Activated CD8-positive, alpha-beta memory T cell treated with anti-CD3 and anti-CD28 coated beads, Interleukin-2, amount 50 U/mL, for 1 hour (primary cell): ENCODE measurements at regions not wholly inside any gene's neighbourhood (a gene's known extent, or its start where the extent isn't known, plus 50 kb on each side); places are given as distances from the start of the nearest gene placed in this dataset.
"Not testable (repeated sequence)": the region's sequence is repeated elsewhere in the genome, so short reads cannot be mapped to it uniquely, and the experiment has no call there.

ENCODE experiments used
- DNase-seq: peaks from one replicate; pipeline ENCODE4 v3.0.0-alpha.2; 2020; ENCODE audit errors: extremely low read depth

DNA sequence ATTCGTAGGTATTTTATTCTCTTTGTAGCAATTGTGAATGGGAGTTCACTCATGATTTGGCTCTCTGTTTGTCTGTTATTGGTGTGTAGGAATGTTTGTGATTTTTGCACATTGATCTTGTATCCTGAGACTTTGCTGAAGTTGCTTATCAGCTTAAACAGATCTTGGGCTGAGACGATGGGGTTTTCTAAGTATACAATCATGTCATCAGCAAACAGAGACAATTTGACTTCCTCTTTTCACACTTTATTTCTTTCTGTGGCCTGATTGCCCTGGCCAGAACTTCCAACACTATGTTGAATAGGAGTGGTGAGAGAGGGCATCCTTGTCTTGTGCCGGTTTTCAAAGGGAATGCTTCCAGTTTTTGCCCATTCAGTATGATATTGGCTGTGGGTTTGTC, 252.3 kb upstream of the CTNNB1 start:
- not testable (repeated sequence) for DNase-seq

DNA sequence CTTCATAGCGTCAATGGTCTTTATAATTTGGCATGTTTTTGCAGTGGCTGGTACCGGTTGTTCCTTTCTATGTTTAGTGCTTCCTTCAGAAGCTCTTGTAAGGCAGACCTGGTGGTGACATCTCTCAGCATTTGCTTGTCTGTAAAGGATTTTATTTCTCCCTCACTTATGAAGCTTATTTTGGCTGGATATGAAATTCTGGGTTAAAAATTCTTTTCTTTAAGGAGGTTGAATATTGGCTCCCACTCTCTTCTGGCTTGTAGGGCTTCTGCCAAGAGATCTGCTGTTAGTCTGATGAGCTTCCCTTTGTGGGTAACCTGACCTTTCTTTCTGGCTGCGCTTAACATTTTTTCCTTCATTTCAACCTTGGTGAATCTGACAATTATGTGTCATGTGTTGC, 250.0 kb upstream of the CTNNB1 start:
- DNase-seq = not testable (repeated sequence)

DNA sequence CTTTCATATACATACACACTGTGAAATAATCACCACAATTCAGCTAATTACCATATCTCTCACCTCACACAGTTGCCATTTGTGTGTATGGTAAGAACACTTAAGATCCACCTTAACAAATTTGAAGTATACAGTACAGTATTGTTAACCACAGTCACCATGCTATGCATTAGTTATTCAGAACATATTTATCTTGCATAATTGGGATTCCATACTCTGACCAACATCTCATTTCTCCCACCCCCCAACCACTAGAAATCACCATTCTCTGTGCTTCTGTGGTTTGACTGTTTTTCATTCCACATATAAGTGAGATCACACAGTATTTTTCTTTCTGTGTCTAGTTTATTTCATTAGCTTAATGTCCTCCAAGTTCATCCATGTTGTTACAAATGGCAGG, 247.7 kb upstream of the CTNNB1 start:
- DNase-seq = no peak

DNA sequence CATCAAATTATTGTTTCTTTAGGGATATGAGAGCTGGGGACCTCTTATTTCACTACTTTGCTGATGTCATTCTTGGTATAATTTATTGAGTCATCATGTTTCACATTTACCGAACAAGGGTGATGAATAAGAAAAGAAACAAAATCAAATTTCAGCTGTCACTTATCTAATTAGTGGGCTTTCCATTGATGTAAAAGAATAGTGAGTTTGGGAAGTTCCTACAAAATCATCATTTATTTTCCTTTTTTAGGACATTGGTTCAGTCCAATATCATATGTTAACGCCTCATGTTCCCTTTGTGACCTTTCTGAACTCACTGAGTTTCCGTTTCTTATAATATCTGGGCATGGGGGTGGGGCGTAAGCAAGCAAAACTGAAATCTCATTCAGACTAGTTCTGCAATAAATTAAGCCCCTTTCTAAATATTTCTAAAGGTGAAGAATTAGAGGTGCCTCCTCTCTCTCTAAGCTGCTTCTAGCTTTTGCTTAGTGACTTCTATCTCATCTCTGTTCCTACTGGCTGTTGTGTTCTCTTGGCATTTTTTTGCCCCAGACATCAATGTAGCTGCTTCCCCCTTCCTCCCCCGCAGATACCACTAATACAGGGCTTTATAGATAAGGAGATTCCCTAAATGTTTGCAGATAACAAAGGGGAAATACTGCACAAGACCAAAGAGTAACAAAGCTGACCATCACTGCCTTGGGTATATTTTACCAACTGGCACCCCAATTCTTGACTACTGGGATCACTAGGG, 238.0 kb upstream of the CTNNB1 start:
- DNase-seq = no peak

DNA sequence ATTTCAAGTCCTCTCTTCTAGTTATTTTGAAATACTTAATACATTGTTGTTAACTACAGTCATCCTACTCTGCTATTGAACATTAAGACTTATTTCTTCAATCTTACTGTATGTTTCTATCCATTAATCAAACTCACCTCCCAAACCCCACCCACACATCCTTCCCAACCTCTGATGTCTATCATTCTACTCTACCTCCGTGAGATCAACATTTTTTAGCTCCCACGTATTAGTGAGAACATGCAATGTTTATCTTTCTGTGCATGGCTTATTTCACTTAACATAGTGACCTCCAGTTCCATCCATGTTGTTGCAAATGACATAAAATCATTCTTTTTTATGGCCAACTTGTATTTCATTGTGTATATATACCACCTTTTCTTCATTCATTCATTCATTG, 236.6 kb upstream of the CTNNB1 start:
- DNase-seq = no peak

DNA sequence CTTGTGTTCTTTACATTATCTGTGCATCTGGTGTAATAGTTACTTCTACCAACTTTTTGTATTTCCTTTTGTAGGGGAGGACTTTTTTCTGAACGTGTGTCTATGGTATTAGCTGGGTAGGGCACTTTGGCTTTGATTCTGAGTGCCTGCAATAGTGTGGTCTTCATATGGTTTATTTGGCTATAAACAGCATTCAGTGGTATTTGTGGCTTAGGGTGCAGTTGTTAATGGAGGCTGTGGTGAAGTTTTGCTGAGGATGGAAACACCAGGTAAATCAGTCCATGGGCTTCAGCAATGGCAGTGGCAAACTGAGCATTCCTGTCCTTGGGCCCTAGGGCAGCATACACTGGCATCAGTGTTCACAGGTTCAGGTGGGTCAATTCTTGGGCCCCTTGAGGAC, 230.6 kb upstream of the CTNNB1 start:
- DNase-seq = no peak

DNA sequence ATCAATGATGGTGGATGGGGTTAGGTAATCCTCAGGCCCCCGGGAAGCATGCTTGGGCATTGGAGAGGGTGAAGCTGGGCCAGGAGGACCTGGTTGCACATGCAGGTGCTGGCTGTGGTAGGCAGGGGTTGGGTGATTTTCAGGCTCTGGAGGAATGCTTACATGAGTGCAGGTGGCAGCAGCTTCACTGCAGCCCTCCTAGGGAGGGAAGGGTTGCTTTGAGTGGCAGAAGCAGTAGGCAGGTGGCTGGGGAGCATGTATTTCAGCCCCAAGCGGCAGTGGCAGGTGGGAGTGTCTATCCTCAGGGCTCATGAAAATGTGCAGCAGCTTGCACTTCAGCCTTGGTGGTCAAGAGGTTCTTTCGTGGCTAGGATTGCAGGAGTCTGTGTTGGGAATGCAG, 230.0 kb upstream of the CTNNB1 start:
- DNase-seq = no peak

DNA sequence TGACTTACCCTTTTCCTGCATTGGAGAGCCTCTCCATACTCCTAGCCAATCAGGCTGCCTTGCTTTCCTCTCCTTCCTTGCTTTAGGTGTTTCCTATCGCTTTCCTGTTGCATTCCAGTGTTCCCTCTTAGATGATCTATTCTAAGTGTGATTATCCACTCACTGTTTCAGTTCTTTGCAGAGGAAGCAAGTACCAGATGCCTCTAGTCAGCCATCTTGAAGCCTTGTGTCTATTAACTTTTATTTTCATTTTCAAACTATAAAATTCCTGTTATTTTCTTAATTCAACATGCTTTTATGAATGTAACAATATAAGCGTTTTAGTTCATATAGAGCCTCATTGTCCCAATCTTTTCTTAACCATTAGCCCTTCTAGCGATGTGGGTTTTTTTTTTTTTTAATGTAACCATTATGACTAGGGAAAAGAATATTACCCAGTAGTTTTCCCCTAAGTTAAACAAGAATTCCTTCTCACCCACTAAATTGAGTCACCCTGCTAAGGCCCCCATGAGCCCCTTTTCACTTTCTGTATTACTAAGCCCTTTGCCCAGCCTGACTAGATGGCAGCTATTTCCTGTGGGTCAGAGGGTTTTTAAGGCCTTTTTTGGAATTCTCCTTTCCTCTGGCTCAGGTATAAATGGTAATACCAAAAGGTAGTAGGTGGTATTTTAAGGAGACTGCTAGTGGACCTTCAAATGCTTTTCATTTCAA, 229.4 kb upstream of the CTNNB1 start:
- DNase-seq = no peak

DNA sequence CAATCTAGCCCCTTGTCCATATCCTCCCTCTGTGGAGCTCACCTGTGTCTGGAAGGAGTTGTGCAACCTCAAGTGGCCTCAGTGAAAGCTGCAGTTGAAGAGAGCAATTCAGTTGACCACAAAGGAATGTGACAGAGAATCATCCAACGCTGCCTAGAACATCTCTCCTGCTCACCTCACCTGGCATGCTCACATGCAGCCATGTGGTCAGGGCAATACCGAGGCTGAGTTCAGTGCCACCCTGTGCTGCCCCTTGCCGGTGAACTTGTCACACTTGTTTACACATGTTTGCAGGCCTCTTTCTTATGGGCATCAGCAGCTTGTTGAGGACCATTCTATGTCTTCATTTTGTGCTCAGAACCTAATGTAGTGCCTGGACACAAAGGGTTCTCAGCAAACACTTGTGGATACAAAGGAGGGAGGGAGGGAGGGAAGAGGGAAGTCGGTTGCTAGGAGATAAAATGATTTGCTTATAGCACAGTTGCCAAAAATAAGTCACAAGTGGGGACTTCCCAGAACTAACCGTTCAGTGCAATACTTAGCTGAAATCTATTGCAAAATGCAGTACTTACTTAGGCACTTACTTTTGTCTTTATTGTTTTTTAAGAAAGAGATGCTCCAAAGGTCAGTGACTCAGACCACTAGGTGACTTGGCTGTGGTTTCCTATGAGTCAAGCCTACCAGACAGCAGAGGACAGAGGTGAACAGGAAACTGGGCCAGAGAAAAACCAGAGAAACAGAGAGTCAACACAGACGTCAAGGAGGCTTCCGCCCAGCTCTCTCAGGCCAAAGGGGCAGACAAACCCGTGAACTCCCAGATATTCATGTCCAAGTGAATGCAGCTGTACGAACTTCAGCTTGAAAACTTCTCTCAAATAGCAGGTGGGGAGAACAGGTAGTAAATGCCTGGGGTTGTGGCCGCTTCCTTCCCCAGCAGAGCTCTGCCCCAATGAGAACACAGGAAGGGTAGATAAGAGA, 227.8 kb upstream of the CTNNB1 start:
- no peak for DNase-seq

DNA sequence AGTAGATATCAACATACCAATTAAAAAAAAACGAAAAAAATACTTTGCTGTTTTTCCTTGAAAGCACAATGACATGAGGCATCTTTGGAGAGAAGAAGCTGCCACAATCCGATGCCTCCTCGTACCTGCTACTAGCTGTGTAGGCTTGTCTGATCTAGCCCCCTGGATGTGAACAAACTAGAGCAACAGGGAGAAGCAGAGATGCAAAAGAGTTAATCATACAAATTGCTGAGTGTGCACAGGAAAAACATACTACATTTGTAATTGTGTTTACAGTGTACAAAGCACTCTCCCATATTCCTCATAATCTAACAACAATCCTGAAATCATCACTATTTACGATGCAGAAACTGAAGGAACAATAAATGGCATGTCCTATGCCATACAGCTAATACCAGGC, 227.0 kb upstream of the CTNNB1 start:
- DNase-seq = no peak

DNA sequence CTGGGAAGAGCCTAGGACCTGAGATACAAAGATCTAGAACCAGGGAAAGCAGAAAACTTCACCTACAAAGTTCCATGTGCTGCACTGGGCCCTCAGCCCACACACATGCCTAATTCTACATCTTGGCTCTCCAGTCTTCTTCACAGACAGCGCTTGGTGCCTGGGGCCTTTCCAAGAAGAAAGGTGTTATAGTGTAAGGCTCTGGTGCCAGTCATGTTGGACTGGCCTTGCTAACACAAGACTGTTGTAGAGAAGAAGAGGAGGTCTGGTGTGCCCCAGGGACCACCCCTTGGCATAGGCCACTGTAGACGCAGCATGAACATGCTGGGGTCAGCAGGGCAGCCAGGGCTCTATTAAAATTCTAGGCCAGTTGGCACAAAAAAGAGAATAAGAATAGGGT, 226.2 kb upstream of the CTNNB1 start:
- no peak for DNase-seq

DNA sequence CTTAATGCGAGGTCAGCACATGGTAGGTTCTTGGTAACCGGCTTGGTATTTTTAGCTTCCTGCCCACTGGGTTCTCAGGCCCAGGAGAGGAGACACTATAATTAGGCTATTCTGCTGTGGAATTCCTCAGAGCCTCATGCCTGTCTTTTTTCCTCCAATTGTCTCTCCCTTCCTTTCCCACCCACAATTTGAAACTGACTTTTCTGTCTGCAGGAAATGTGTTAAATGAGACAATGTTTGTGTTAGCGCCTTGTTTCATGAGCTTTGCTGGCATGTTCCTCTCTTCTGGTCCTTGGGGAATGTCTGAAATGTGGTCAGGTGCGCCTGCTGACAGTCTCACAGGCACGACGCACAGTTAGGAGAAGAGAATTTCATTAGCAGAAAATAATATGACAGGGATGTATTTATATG, 223.6 kb upstream of the CTNNB1 start:
- DNase-seq = no peak

DNA sequence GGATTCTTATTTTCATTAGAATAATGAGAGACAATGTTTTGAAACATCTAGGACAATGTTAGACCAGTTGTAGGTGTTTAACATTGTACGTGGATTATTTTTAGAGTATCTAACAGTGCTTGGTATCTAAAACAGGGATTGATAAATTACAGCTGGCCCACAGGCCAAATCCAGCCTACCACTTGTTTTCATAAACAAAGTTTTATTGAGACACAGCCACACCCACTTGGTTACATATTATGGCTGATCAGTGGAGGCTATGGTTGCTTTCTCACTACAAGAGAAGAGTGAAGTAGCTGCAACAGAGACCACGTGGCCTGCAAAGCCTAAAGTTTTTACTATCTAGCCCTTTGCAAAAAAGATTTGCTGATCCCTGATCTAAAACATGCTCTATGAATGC, 223.1 kb upstream of the CTNNB1 start:
- DNase-seq = no peak

DNA sequence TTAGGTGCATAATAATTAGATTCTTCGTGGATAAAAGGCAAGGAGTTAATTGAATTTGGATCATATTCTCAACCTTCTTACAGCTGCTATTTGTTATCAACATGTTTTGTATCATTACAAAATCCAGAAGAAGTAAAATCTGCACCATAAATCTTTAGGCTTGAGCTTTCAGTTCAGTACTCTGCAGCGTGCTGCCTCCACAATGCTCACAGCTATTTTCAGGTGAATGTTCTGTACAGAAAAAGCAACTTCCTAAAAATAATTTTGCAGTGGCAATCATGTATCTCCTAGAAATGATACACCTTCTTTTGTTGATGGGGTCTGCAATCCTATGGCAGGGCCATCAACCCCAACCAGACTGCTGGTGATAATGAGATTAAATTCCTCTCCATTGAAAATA, 220.9 kb upstream of the CTNNB1 start:
- DNase-seq = no peak

DNA sequence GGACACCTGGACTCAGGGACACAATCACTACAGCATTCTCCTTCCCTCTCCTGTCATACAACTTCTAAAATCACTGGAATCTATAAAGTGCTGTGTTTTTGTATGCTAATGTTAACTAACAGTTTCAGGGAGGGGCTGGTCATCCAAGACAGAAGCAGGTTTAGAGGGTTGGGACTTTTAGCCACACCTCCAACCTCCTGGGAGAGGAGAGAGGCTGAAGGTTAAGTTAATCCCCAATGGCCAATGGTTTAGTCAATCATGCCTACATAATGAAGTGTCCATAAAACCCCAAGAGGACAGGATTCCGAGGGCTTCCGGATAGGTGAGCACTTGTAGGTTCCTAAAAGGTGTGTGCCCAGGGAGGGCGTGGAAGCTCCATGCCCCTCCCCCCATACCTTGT, 219.3 kb upstream of the CTNNB1 start:
- DNase-seq = no peak

DNA sequence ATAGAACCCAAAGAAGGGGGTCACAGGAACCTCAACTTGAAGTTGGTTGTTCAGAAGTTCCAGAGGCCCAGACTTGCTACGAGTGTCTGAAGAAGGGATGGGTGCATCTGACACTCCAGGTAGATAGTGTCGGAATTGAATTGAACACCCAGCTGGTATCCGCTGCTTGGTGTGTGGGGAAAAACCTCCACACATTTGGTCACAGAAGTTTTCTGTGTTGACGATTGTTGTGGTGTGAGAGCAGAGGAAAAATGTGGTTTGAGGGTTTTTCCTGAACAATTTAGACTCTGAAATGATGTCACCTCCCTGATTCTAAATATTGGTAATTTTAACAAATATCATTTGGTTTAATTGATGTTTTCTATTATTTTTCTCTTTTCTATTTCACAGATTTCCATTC, 218.8 kb upstream of the CTNNB1 start:
- DNase-seq = no peak

DNA sequence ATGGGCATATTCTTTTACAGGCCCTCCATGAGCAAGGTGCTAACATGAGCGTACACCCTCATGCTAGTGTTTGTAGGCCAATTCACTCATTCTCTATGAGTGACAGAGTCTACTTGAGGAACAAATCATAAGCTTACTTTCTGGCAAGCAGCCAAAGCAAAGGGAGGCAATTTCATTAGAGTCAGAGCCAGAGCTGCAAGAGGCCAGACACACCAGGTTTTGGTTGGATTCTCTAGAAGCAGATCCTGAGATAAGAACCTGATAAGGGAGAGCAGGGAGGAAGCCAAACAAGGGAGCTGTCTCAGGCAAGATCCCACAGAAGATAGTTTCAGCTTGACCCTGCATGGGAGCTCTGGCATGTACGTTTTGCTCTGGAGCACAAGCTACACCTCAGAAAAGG, 214.1 kb upstream of the CTNNB1 start:
- no peak for DNase-seq

DNA sequence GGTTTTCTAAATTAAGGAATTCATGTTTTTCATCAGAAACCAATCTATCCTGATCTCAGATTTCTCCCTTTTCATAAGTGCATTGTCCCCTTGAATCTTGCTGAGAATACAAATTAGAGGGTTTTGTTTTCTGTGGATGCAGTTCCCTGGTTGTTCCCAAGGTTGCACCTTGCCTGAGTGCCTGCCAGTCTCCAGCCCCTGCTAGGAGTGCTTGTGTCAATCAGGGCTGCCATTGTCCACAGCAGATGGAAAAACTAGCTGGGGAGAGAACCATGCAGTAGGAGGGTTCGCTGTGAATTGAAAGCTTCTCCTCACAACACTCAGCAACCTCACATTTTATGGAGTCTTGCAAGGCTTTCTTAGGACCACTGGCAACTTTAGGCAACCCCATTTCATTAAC, 210.8 kb upstream of the CTNNB1 start:
- DNase-seq = no peak

DNA sequence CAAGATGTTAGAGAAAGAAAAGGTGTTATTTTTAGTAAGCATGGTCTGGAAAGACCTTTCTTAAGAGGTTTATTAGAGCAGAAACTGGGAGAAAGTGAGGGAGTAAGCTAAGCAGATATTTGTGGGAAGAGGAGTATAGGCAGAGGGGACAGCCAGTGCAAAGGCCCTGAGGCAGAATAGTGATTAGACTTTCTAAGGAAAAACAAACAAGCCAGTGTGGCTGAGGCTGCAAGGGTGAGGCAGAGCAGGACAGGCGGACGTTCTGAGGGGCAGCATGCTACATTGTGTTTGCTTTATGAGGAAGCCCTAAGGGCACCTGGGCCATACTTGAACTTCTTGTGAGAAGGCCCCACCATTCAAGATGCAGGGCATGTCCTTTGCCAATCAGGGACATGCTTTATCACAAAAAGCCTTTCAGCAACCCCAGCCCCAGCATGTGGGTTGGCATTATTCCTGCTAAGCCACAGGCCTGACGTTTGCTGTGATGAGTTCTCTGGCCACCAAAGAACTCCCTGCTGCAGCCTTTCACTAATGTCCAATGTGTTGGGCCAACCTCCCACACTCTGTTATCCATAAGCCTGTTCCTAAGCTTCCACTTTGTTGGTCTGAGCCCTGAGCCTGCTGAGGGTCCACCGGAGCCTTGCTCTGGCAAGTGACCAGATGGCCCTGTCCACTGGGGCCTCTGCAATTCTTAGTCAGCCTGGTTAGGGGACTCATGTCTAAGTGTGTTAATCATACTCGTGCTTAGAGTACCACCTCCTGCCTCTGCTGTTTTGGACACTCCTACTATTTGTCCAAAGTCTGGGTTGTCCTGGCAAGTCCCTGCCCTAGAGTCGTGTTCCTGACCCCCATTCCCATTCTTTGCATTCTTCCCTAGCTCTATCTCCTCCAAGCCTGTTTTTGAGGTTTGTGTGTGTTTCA, 209.9 kb upstream of the CTNNB1 start:
- no peak for DNase-seq

DNA sequence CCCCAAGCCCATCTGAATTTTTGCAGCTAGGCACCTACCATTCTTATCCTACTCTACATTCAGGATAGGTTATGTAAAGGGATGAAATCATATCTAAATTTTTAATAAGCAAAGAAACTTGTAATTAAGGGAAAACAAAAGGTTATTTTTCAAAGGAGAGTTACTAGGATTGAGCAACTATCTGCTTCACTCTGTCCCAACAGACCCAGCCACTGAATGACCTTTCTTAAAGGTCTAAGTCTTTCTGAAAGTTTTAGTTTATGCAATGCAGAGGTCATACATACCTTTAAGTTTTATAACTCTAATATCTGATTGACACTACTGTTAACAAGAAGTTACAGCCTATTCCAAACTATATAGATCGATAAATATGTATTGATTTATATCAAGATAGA, 209.2 kb upstream of the CTNNB1 start:
- no peak for DNase-seq

DNA sequence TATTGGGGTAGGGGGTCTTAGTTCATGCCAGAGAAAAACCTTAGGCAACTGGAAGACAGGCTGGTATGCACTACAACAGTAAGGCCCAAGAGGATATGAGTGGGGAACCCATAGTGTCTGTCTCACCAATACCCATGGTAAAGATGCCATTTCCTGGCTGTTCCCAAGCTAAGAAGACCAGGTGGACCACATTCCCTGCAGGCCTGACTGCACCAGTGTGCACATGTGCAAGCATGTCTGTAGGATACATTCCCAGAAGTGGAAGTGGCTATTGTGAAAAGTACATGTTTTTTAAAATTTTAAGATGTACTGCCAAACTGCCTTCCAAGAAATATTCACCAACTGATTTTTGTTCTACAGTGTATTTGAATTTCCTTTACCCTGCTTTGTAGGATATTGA, 207.3 kb upstream of the CTNNB1 start:
- DNase-seq = no peak
